ENCODE measurements at regions not wholly inside any gene's neighbourhood (a gene's known extent, or its start where the extent isn't known, plus 50 kb on each side); places are given as distances from the start of the nearest gene placed in this dataset.
A peak's percentile ranks its signal among the peaks of the same experiment; 100 is the strongest.

DNA sequence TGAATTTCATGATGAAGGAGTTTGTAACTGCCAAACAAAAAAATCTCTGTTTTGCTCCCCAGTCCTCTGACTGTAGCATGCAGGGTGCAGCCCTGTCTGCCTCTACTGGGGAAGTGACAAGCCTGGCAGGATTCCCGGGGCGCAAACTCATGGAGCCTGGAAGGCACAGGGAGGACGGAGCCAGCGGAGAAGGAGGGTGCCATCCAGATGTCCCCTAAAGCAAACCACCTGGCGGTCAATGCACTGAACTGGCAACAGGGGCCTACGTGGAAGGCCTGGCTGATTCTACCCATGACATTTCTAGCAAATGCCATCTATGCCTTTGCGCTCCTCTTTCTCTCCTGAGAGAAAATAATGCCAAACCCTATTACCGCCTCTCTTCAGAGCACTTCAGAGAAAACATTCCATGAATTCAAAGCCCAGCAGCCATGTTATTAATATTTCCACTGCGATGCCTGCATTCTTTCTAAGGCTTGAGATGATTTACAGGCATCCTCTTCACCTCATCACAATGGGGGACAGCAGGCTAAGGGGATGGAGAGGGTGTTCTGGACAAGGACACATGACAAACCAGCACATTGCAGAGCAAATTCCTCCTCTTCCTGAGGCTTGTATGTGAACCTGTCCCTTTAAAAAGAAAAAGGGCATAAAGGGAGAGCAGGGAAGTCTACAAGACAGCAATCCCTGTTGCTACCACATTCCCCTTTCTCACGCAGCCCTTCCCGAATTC lies 329.3 kb upstream of the NOCT start:
- no peak for DNase-seq

DNA sequence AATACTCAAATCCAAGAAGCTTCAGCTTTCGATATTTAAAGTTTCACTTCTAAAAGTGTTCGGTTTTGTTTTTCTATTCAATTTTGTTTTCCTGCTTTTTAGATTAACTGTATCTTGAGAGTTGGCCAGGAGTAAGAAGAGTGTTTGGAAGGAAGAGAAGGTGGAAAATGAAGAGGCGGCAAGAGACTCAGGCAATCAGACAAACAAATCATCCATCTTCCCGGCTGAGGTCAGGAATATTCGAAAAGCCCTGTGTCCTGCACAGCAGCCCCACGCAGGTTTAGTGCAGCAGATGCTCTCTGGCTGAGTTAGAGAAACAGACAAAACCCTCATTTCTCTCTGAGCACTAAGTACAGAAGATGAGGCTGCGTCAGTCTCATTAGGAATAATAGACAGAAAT lies 330.3 kb upstream of the NOCT start:
- no peak for DNase-seq

DNA sequence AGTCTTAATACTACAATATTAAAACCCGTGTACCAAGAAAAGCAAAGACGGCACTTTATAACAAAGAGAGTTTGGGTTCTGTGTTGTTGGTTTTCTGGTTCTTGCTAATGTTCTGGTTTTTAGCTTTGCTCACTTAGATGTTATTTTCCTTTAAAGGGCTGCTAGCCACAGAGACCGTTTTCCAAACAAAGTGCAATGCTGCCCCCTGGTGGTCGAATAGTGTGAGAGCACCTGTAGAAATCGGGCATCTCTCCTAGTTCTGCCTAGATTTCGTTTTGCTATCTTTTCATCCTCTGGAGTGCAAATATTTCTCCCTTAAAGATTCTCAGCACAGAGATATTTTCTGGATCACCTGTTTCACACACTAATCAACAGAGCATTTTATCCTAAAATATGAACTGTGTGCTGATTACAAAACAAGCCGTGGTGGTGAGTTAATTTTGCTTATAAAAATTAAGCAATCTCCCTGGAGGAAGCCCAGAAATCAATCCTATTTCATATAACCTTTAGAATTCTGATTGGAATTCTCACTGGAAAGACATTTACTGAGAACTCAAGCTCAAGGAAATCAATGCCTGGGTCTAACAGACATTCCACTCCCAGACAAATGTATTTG lies 334.5 kb upstream of the NOCT start:
- peak; percentile 51 to 54 for DNase-seq

DNA sequence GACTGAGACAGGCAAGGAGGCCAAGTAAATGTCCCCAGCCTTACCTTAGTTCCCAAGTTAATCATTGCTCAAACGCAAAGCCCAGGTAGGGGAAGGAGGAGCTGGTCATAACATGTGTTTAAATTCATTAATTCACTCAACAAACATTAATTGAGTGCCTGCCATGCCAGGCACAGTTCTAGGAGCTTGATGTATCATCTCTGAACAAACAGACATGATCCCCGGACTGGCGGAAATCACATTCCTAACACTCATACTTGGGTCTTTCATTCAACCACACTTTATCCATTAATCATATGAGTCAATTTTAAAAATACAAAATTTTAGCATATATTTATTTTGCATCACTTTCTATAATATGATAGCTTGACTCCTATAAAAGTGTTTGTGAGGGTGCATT lies 335.3 kb upstream of the NOCT start:
- DNase-seq, result no peak

DNA sequence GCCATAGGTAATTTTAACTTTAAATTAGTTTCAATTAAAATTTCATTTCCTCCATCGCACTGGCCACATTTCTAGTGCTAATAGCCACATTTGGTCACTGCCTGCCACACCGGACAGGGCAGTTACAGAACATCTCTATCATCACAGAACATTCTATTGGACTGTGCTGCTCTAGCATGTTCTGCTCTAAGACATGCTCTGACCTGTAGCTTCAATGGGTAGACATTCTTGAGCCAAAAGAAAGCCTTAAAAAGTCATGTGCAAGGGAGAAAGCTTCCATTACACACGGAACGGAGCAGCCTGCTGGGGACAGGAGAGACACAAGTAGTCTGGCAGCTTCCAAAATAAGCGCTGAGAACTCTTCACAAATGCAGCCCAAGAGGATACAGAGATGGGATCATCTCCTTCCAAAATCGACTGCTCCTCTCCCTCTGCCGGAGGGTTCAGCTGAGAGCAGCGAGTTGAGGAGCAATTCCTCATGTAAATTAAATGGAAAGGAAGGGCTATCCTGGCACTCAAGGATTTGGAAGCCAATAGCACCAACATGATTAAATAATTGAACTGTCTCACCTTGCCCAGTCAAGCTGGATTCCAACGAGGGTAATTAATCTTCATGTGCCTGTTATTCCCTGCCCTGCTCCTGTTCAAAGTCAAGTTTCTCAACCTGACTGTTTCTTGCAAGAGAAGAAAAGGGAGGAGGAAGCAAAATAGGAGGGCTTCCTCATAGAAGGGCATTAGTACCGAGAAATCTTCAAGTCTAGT lies 336.4 kb upstream of the NOCT start:
- no peak for DNase-seq

DNA sequence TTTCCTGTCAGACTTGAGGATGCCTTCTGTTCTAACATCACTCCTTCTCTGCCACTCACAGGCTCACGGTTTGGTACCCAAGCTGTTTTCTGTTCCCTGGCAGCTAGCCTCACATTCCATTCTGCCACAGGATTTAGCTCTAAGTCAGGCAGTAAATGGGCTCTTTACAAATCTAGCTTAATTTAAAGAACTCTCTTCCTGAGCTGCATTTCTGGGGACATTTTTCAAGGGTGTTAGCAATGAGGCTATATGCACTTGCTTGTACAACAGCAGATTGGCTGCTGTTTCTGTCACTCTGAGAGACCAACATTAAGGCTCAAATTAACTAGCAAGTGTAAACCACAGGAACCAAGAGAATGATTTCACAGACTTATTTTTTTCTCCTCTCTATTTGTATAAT lies 337.8 kb upstream of the NOCT start:
- no peak for DNase-seq

DNA sequence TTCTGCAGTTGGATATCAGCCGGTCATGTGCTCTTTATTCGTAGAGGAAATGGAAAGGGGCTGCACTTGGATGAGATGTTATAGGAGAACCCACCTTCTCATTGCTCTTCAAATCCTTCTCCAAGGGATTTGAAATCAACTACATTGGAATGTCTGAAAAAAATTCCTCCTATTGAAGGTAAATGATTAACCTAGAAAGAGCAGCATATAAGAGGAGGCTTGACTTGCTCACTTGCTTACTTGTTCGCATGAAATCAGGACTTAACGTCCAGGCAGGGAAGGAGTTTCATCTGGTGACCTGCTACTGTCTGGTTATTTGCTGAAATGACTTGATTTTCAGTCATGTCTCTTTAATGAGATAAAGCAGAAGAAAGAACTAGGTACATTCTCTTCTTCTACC lies 338.4 kb upstream of the NOCT start:
- DNase-seq, result no peak

DNA sequence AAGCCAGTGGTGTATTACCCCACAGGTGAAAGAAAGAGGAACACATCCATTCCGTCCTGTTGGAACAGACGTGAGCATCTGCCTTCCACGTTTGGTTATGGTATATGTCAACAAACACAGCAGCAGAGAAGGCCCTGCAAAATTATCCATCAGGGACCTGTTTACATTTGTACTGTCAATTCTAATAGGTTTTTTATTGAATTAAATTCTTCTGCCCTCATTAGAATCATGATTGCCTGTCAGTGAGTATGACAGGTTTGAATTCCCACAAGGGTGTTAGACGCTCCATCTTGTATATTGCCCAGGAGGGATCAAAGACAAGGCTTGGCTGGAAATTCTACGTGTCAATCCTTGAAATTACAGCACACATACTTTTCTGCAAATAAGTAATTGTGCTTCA lies 339.9 kb upstream of the NOCT start:
- DNase-seq, result no peak

DNA sequence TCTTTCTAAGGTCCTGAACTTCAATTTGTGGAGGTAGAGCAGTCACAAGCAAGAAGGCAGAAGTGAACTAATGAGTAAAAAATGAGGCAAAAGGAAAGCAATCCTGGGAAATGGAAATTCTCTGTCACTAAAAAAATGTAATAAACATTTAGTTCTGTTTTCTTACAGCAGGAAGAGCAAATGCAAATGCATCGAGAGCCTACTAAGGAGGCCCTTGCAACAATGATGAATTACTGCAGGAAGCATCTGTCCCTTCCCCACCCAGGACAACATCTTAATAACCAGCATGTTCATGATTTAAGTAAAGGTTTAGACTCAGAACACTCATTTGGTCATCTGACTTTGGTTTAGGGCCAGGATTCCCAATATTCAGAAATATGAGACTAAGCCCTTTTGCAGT lies 341.4 kb upstream of the NOCT start:
- DNase-seq, result no peak

DNA sequence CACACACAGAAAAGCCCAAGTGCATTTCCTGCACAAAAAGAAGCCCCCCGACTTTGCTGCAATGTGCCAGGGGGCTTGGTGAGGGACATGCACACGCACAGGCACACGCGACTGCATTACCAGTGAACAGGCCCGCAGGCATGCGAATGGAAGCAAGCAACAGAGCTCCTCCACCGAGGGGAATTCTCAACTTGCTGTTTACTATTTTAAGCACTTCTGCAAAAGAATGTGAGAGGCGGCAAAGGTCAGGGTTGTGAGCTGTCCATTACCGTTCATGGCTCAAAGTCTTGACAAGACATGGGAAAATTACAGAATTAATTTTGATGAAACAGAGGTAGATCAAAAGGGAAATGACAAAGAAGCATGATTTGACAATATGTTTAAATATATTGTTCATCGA lies 342.5 kb upstream of the NOCT start:
- no peak for DNase-seq

DNA sequence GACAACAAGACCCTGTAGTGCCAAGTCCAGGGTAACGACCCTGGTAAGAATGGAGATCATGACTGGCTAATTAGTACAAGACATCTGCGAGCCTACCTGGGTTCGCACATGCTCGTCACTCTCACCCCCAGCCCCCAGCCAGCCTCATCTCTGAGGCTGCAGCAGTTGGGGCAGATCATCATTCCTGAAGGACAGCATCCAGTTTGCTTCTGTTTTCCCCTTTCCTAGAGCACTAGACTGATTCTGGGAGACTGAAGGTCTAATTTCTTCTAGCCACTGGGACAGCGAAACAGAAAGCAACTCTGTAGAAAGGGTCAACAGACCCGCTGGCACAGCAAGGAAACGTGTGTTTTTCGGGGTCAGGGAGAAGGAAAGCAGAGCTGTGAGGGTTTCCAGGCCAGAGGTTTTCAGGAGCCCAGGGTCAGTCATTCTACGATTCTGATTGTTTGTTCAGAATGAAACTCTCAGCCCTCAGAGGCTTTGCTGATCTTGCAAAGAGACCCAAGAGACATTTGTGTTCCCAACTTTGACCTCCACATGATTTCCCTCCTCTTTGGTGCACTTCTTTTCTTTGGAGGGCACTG lies 343.1 kb upstream of the NOCT start:
- no peak for DNase-seq

DNA sequence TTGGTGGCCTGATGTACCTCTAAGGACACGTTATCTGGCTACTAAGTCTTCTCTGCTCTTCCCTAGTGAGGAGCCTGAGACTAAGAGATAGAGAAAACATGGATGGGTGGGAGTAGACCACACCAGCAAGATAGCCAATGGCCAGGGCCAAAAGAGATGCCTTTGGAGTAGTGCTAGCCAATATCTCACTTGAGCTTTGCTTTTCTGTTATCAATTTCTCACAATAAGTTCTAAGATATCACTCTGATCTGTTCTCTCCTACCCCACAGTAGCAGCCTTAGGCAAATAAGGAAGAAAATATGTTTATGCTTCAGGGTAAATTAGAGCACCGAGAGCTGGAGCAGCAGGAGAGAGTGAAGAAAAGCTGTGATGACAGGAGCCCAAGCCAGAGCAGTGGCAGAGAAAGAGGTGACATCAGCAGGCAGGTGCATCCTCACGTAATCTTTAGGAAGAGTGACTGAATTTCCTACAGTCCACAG lies 343.9 kb upstream of the NOCT start:
- no peak for DNase-seq

DNA sequence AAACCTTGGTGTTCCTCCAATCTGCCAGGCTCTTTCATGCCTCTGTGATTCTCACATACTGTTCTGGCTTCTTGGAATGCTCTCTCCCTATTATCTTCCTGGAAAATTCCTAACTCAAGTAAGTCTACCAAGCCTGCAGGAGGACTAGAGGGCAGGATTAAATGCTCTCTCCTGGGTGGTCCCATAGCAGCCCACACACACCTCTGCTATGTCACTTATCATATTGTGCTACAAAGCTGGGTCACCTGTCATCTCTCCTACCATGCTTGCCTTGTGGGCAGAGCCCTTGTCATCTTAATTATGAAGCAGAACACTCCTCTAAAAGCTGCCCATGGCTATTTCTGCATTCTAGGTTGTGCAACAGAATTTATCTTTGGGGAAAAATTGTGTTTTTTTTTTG lies 344.5 kb upstream of the NOCT start:
- no peak for DNase-seq

DNA sequence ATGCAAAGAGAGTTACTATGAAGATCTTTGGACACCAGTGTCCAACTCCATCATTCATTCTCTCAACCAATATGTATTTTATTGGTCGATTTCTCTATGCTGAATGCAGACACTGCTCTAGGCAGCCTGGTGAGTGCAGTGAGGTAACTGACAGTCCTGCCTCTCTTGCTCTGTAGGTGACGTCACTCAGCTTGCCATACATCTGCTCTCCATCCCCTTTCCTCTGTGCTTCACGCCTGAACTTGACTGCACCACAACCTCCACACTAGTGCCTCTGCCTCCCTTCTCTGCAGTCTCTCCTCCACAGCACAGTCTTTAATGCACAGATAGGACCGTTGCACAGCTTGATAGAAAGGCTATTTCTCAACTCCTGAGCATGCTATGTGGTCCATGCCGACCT lies 344.9 kb upstream of the NOCT start:
- no peak for DNase-seq

DNA sequence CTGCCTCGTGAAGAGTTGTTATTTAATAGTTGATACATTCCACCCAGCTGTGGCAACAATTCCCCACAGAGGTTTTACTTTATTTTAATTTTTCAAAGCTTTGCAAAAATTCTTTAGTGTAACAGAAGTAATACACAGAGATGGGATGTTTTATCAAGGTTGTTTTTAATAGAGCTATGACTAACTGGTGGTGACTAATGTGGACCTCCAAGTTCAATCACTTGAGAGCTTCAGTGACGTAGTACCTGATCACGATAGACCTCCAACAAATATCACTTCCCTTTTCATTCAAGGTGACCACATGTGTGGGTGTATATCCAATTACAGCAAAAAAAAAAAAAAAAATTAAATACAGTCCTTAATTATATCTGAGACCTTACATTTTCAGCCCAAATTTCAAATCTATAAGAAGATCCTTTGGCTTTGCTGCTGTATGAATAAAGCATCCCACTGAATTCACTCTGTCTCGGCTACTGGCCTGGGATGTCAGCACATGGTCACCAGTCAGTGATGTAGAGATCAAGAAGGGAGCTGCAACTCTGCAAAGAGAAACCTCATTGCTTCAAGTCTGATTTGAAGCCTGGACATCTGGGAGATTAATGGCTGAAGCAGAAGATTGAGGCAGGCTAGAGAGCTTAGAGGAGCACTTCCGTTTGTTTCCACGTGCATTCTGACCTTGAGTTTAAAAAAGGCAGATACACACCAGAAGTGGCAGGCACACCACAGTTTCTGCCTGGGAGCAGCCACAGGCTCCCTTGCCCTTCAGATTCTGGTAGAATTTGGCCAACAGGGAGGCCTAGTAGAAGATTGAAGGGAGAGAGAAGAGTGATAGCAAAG lies 345.9 kb upstream of the NOCT start:
- no peak for DNase-seq

DNA sequence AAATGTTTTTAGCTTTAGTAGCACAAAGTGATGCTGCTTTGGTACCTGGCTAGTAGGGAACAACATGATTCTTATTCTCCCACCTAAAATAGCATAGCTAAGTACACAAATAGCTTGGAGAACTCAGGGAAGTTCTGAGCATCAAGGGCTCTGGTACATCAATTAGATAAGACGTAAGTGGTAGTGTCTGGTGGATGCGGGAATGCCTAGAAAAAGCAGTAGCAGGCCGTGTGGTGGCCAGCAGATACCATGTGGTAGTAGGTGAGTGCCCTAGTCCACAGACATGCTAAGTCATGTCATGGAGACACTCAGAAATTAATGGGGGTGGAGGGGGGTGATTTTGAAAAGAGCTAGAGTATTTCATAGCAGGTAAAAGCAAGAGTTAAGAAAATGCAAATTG lies 347.3 kb upstream of the NOCT start:
- no peak for DNase-seq

DNA sequence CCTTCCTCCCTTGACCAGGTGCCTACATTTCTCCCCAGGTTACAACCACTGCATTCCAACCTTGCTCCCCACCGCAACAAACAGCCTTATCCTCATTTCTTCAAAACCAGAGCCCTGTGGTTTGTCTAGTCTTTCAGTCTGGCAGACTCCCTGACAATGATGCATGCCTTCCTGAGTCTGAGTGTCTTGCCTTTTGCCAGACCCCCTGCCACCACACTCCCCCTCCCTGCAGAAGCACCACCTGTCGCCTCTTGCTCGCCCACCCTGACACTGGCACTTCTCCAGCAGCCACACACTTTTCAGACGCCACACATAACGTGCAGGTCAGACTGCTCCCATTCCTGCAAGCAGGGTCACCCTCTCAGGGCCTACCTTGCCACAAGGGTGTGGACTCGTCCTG lies 349.2 kb upstream of the NOCT start:
- DNase-seq, result no peak

DNA sequence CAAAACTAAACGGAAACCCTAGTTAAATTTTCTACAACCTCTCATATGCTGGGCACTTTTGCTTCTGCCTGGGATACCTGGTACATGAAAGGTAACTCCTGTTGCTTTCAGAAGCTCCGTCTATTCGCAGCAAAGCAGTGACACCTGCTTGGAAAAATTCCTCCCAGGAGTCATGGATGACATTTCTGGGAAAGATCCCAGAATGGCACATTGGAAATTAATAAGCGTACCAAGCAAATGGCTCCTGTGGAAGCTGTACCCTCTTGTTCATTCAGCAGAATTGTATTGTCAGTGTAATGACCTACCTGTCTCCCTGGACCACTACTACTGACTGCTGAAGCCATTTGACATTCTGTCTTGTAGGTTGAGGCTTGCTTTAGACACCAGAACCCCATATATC lies 349.7 kb upstream of the NOCT start:
- no peak for DNase-seq

DNA sequence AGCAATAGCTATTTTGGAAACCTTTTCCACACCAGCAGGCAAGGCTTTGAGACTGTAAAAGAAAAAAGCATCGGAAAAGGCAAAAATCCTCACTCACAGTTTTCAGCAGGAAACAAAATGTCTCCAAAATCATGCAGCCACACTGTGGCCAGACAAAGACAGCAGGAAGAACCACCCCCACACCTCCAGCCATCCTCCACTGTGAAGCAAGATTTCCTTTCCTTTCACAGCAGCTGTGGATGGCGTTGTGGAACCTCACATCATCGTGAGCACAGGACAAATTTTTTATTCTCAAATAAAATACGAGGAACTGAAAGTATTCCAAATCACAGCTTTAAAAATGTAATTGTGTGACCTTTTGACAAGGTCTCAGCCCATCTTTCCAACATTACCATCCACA lies 351.7 kb upstream of the NOCT start:
- no peak for DNase-seq

DNA sequence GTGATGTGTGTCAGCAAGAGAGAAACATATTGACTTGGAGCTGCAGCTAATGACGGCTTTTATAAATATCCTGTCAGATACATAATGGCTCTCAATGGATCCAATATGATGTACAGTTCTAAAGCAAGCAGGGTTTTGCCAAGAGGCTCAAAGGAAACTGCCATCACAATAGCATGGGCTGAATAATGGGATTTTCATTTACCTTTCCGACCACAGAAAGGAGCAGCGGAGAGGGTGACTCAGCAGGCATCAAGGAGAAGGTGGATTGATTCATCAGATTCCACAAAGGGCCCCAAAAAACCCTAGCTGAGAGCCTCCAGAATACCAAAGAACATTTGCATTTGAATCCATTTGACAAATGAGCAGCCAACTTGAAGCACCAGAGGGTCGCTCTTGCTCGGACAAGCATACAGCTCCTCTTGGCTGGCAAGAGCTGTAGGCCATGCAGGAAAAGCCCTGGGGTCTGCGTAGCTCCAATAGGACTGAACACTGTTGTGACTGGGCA lies 355.7 kb upstream of the NOCT start:
- DNase-seq, result no peak

DNA sequence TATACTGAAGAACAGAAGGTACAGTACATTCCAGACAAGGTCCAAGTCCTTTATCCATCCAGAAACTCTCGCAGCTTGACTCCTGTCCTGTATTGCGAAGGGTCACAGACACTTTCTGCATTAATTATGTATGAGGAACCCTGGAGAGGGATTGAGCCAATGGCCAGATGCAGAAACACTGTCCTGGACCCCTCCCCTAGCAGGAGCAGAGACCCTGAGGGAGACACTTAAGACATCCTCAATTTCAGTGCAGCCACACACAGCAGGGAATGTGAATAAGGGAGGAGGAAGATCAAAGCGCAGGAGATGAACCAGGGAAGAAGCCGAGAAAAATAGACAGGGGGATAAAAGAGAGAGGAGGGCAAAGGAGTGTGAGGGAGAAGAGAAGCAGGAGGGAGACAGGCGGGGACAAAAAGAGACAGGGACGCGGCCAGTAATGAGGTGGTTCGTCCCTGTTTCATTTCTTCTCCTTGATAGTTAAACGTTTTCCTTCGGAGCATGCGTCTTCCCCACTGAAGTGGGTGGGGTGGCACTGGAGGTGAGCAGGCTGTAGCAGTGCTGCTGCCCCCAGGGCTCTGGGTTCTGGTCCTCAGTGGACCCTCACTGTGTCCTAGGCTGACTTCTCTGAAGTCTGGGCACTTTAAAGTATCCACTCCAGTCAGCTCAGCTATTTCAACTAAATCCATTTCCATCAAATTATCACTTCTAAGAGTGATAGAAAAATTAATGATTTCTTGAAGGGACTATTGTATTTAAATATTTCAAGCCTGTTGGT lies 356.4 kb upstream of the NOCT start:
- no peak for DNase-seq

DNA sequence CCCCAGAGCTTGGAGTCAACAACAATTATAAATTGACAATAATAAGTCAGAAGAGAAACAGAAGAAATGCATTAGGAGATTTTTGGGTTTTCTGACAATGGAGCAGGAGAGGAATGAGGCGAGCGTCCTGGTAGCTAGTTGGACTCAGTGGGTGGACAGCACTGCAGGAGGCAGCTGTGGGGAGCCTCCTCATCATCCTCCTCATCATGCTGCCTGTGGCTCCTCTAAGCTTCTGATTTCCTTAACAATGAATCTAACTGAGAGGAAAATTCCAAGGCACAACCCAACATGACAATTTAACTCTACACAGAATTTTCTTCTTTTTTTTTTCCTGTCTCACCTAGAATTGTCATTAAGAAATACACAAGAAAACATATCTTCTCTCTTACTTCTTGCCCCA lies 357.1 kb upstream of the NOCT start:
- no peak for DNase-seq
